Lower leg skin (tissue), 3 donors: ENCODE measurements at regions not wholly inside any gene's neighbourhood (a gene's known extent, or its start where the extent isn't known, plus 50 kb on each side); places are given as distances from the start of the nearest gene placed in this dataset.

Experiments used
- POLR2A ChIP-seq, 2 donors: fragments of 450-650 bp; IDR thresholded peaks; one replicate each; pipeline ENCODE4 v1.6.1; 2016 to 2017; ENCODE audit warnings: antibody characterized with exemption in 2 of 2, mild to moderate bottlenecking in 1 of 2, moderate library complexity in 1 of 2
- TF ChIP-seq, protein P1 (sequence below), 3 donors: fragments of 450-650 bp; IDR thresholded peaks; one replicate each; pipeline ENCODE4 v1.5.1; 2016; ENCODE audit warnings: antibody characterized with exemption in 3 of 3, mild to moderate bottlenecking in 3 of 3, moderate library complexity in 2 of 3

- TF ChIP-seq, protein P1, sequence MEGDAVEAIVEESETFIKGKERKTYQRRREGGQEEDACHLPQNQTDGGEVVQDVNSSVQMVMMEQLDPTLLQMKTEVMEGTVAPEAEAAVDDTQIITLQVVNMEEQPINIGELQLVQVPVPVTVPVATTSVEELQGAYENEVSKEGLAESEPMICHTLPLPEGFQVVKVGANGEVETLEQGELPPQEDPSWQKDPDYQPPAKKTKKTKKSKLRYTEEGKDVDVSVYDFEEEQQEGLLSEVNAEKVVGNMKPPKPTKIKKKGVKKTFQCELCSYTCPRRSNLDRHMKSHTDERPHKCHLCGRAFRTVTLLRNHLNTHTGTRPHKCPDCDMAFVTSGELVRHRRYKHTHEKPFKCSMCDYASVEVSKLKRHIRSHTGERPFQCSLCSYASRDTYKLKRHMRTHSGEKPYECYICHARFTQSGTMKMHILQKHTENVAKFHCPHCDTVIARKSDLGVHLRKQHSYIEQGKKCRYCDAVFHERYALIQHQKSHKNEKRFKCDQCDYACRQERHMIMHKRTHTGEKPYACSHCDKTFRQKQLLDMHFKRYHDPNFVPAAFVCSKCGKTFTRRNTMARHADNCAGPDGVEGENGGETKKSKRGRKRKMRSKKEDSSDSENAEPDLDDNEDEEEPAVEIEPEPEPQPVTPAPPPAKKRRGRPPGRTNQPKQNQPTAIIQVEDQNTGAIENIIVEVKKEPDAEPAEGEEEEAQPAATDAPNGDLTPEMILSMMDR (IDR thresholded peaks at IDR 0.05): no peak
- no peak for TF ChIP-seq POLR2A (IDR thresholded peaks at IDR 0.05)
Measured at GRCh38 chr4:33116871-33117270, 2396.7 kb downstream of the PCDH7 start.
